ENCODE measurements at regions not wholly inside any gene's neighbourhood (a gene's known extent, or its start where the extent isn't known, plus 50 kb on each side); places are given as distances from the start of the nearest gene placed in this dataset.

GRCh38 chr12:115830633-115831032, 446.9 kb downstream of the MED13L start:
- DNase-seq (ENCODE audit: low read depth): no peak
- H3K4me3 ChIP-seq (ENCODE audit: low read depth, low read length): no peak overlapping the region
- no peaks in the 10 kb centered on the region for H3K36me3 ChIP-seq (ENCODE audit: control insufficient read depth, insufficient read depth, low read length)
- H3K27me3 ChIP-seq (ENCODE audit: control insufficient read depth, insufficient read depth, low read length): no peaks in the 10 kb centered on the region
- no peak for TF ChIP-seq CTCF (IDR thresholded peaks at IDR 0.05; ENCODE audit: insufficient read depth, low read length, poor library complexity, severe bottlenecking)

- Histone ChIP-seq H3K36me3 (ENCODE audit: control insufficient read depth, insufficient read depth, low read length) (no peaks in the 10 kb centered on the region), H3K27me3 (ENCODE audit: control insufficient read depth, insufficient read depth, low read length) (no peaks in the 10 kb centered on the region), H3K4me3 (ENCODE audit: low read depth, low read length) (no peak overlapping the region)
- TF ChIP-seq CTCF (IDR thresholded peaks at IDR 0.05; ENCODE audit: insufficient read depth, low read length, poor library complexity, severe bottlenecking): no peak
- DNase-seq (ENCODE audit: low read depth): no peak
Observed at GRCh38 chr12:115830070-115830469, 447.4 kb downstream of the MED13L start.

GRCh38 chr12:115828168-115828567, 449.3 kb downstream of the MED13L start:
- Histone ChIP-seq H3K36me3 (ENCODE audit: control insufficient read depth, insufficient read depth, low read length) (no peaks in the 10 kb centered on the region), H3K27me3 (ENCODE audit: control insufficient read depth, insufficient read depth, low read length) (no peaks in the 10 kb centered on the region), H3K4me3 (ENCODE audit: low read depth, low read length) (no peak overlapping the region)
- TF ChIP-seq CTCF (IDR thresholded peaks at IDR 0.05; ENCODE audit: insufficient read depth, low read length, poor library complexity, severe bottlenecking): no peak
- DNase-seq (ENCODE audit: low read depth): no peak

GRCh38 chr12:115824936-115825602, 452.4 kb downstream of the MED13L start:
- no peak overlapping the region for H3K4me3 ChIP-seq (ENCODE audit: low read depth, low read length)
- no peaks in the 10 kb centered on the region for H3K36me3 ChIP-seq (ENCODE audit: control insufficient read depth, insufficient read depth, low read length)
- no peak for DNase-seq (ENCODE audit: low read depth)
- no peak for TF ChIP-seq CTCF (IDR thresholded peaks at IDR 0.05; ENCODE audit: insufficient read depth, low read length, poor library complexity, severe bottlenecking)
- no peaks in the 10 kb centered on the region for H3K27me3 ChIP-seq (ENCODE audit: control insufficient read depth, insufficient read depth, low read length)

- H3K36me3 ChIP-seq (ENCODE audit: control insufficient read depth, insufficient read depth, low read length): no peaks in the 10 kb centered on the region
- H3K27me3 ChIP-seq (ENCODE audit: control insufficient read depth, insufficient read depth, low read length): no peaks in the 10 kb centered on the region
- TF ChIP-seq CTCF (IDR thresholded peaks at IDR 0.05; ENCODE audit: insufficient read depth, low read length, poor library complexity, severe bottlenecking): no peak
- no peak overlapping the region for H3K4me3 ChIP-seq (ENCODE audit: low read depth, low read length)
- DNase-seq (ENCODE audit: low read depth): no peak
Observed at GRCh38 chr12:115823635-115824034, 453.9 kb downstream of the MED13L start.

- H3K36me3 ChIP-seq (ENCODE audit: control insufficient read depth, insufficient read depth, low read length): no peaks in the 10 kb centered on the region
- no peak for DNase-seq (ENCODE audit: low read depth)
- no peak overlapping the region for H3K4me3 ChIP-seq (ENCODE audit: low read depth, low read length)
- no peaks in the 10 kb centered on the region for H3K27me3 ChIP-seq (ENCODE audit: control insufficient read depth, insufficient read depth, low read length)
- TF ChIP-seq CTCF (IDR thresholded peaks at IDR 0.05; ENCODE audit: insufficient read depth, low read length, poor library complexity, severe bottlenecking): no peak
Observed at GRCh38 chr12:115820656-115821055, 456.8 kb downstream of the MED13L start.

All from kidney epithelial cell (primary cell).